ENCODE measurements at regions not wholly inside any gene's neighbourhood (a gene's known extent, or its start where the extent isn't known, plus 50 kb on each side); places are given as distances from the start of the nearest gene placed in this dataset.

DNA sequence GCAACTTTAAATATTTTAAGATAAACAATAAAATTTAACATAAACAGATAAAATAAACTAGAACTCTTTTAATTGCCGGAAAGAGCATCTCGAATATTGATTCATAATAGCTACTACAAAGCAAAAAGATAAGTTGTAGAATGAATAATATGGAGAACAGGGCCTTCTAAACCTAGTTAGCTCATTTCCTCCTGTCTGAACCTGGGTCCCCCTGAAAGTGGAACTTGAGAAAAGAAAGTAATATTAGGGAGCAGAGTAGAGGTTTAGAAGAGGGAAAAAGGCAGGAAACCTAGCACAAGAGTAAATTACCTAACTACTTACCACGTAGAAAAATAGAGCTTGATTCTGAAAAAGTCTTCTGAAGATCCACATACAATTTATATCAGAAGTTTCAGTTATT lies 80.7 kb upstream of the NETO1 start:
- Mint-ChIP-seq H3K4me1 (ENCODE audit: low read depth) (no peaks in the 10 kb centered on the region), H3K9me3 (no peaks in the 10 kb centered on the region), H3K27me3 (ENCODE audit: insufficient read depth) (no peaks in the 10 kb centered on the region; the same call in 1 of the 2 replicates), H3K27ac (no peak overlapping the region), H3K4me3 (no peak overlapping the region), H3K36me3 (ENCODE audit: low read depth) (no peaks in the 10 kb centered on the region)
- DNase-seq: no peak
- TF ChIP-seq, protein P1, sequence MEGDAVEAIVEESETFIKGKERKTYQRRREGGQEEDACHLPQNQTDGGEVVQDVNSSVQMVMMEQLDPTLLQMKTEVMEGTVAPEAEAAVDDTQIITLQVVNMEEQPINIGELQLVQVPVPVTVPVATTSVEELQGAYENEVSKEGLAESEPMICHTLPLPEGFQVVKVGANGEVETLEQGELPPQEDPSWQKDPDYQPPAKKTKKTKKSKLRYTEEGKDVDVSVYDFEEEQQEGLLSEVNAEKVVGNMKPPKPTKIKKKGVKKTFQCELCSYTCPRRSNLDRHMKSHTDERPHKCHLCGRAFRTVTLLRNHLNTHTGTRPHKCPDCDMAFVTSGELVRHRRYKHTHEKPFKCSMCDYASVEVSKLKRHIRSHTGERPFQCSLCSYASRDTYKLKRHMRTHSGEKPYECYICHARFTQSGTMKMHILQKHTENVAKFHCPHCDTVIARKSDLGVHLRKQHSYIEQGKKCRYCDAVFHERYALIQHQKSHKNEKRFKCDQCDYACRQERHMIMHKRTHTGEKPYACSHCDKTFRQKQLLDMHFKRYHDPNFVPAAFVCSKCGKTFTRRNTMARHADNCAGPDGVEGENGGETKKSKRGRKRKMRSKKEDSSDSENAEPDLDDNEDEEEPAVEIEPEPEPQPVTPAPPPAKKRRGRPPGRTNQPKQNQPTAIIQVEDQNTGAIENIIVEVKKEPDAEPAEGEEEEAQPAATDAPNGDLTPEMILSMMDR (IDR thresholded peaks at IDR 0.05): no peak

DNA sequence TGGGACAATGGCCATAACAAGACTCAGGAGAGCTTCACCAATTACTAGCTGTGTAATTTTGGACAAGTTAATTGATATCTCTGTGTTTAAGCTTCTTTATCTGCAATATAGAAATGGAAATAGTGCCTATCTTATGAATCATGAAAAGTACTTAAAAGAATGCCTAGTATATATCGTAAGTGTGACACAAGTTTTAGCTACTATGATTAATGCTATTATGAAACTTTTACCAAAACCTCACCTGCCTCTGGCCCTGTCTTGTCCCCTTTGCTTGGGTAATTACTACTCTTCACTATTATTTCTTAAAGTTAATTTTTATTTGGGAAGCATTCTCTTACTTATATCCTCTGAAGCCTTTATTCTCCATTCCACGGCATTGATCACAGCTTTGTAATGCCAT lies 75.0 kb upstream of the NETO1 start:
- TF ChIP-seq, protein P1 (IDR thresholded peaks at IDR 0.05): no peak
- H3K27ac Mint-ChIP-seq: no peak overlapping the region
- no peak overlapping the region for H3K4me3 Mint-ChIP-seq
- H3K4me1 Mint-ChIP-seq (ENCODE audit: low read depth): no peaks in the 10 kb centered on the region
- H3K9me3 Mint-ChIP-seq: no peaks in the 10 kb centered on the region
- H3K36me3 Mint-ChIP-seq (ENCODE audit: low read depth): no peaks in the 10 kb centered on the region
- H3K27me3 Mint-ChIP-seq (ENCODE audit: insufficient read depth): peaks cover 3% of the 10 kb centered on the region; the same call in 1 of the 2 replicates
- no peak for DNase-seq

GRCh38 chr18:72940986-72941385 lies 73.2 kb upstream of the NETO1 start:
- Mint-ChIP-seq H3K36me3 (ENCODE audit: low read depth) (no peaks in the 10 kb centered on the region), H3K27me3 (ENCODE audit: insufficient read depth) (0 out of 2 replicates have a peak, but pooled peaks cover 3% of the 10 kb centered on the region), H3K27ac (no peak overlapping the region), H3K4me1 (ENCODE audit: low read depth) (no peaks in the 10 kb centered on the region), H3K9me3 (no peaks in the 10 kb centered on the region), H3K4me3 (no peak overlapping the region)
- TF ChIP-seq, protein P1 (IDR thresholded peaks at IDR 0.05): no peak
- DNase-seq: no peak

DNA sequence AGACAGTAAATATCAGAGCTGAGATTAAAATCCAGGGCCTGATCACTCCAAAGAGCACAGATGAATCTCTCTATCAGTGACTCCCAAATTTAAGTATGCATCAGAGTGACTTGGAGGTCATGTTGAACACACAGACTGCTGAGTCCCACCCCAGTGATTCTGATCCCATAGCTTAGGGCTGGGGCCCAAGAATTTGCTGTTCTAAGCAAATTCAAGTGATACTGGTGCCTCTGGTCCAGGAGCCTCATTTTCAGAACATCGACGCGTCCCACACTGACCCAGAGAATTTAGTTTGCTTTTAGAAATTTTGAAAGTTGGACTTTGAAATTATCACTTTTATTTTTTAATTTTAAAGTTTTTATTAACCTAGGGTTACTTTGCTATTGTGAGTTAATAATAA lies 72.7 kb upstream of the NETO1 start:
- no peaks in the 10 kb centered on the region for H3K36me3 Mint-ChIP-seq (ENCODE audit: low read depth)
- TF ChIP-seq, protein P1 (IDR thresholded peaks at IDR 0.05): no peak
- 0 out of 2 replicates have a peak, but pooled peaks cover 3% of the 10 kb centered on the region for H3K27me3 Mint-ChIP-seq (ENCODE audit: insufficient read depth)
- no peaks in the 10 kb centered on the region for H3K9me3 Mint-ChIP-seq
- DNase-seq: no peak
- H3K4me3 Mint-ChIP-seq: no peak overlapping the region
- no peak overlapping the region for H3K27ac Mint-ChIP-seq
- no peaks in the 10 kb centered on the region for H3K4me1 Mint-ChIP-seq (ENCODE audit: low read depth)

DNA sequence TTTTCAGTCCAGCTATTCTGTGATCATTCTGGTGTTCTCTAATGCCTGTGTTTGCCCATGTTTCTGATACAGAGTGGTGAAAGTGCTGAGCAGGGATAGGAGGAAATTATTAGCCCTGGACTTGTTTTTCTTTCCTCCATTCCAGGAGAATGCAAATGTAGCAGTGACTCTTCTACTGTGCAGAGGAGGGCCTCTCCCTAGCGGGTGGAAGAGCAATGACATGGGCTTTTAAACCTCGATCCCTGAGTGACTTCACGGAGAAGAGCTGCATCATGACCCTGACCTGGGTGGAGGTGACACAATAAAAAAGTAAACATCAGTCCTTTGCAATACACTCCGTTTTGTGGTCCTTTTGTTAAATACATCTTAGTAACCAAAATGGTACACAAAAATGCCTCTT lies 68.0 kb upstream of the NETO1 start:
- Mint-ChIP-seq H3K27ac (no peak overlapping the region), H3K27me3 (ENCODE audit: insufficient read depth) (0 out of 2 replicates have a peak, but pooled peaks cover 3% of the 10 kb centered on the region), H3K4me3 (no peak overlapping the region), H3K4me1 (ENCODE audit: low read depth) (no peaks in the 10 kb centered on the region), H3K36me3 (ENCODE audit: low read depth) (no peaks in the 10 kb centered on the region), H3K9me3 (no peaks in the 10 kb centered on the region)
- TF ChIP-seq, protein P1 (IDR thresholded peaks at IDR 0.05): no peak; the same call in 1 of the 2 replicates
- no peak for DNase-seq

- DNase-seq: no peak
- Mint-ChIP-seq H3K27me3 (ENCODE audit: insufficient read depth) (no peaks in the 10 kb centered on the region; the same call in 1 of the 2 replicates), H3K9me3 (peaks cover 27% of the 10 kb centered on the region), H3K4me3 (no peak overlapping the region), H3K27ac (no peak overlapping the region), H3K4me1 (ENCODE audit: low read depth) (no peaks in the 10 kb centered on the region), H3K36me3 (ENCODE audit: low read depth) (no peaks in the 10 kb centered on the region)
- TF ChIP-seq, protein P1 (IDR thresholded peaks at IDR 0.05): no peak
Measured at GRCh38 chr18:72922895-72923294, 55.1 kb upstream of the NETO1 start.

Measured in HFFc6 (cell line).